ENCODE measurements at regions not wholly inside any gene's neighbourhood (a gene's known extent, or its start where the extent isn't known, plus 50 kb on each side); places are given as distances from the start of the nearest gene placed in this dataset.

DNA sequence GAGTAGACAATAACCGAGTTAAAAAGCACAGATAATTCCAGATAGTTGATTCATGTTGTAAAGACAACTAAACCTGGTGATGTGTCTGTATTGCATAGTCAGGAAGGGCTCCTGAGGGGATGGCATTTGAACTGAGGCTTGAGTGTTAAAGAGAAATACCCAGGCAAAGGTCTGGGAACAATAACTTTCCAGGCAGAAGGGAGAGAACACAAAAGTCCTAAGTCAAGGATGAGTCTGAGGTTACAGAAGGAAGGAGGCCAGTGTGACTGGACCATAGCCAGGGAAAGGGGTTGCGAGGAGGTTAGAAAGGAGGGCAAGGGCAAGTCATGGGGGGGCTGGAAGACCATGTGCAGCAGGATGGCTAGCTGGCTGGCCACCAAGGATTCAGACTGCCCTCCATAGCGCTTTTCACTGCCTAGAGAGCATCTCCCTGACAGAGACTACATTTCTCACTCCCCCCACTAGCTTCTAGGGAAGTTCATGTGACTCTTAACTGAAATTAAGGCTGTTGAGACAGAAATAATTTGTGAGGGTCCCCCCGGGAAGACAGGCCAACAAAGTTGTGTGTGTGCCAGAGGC is 135.5 kb upstream of the CREB1 start:
- no peak overlapping the region for H3K4me2 ChIP-seq (ENCODE audit: low read depth, low read length, poor library complexity, severe bottlenecking)
- no peaks in the 10 kb centered on the region for H3K36me3 ChIP-seq (ENCODE audit: insufficient read depth, low read length)
- H3K9ac ChIP-seq (ENCODE audit: low read depth, low read length, poor library complexity, severe bottlenecking), result no peak overlapping the region
- no peak overlapping the region for H3K4me3 ChIP-seq (ENCODE audit: low read length, poor library complexity, severe bottlenecking)
- H3K9me3 ChIP-seq (ENCODE audit: insufficient read depth, low read depth, low read length), result no peaks in the 10 kb centered on the region
- H4K20me1 ChIP-seq (ENCODE audit: insufficient read depth, low read length, poor library complexity, severe bottlenecking), result no peaks in the 10 kb centered on the region
- H2AFZ ChIP-seq (ENCODE audit: low read length), result no peak overlapping the region
- H3K9me2 ChIP-seq (replicated peaks; ENCODE audit: low read depth, low read length), result no peaks in the 10 kb centered on the region
- no peaks in the 10 kb centered on the region for H3K27me3 ChIP-seq (ENCODE audit: insufficient read depth, low read length, poor library complexity, severe bottlenecking)
- H3K4me1 ChIP-seq (ENCODE audit: insufficient read depth, low read length, poor library complexity, severe bottlenecking), result peaks cover 13% of the 10 kb centered on the region
- H3K79me2 ChIP-seq (ENCODE audit: insufficient read depth, low read length), result no peaks in the 10 kb centered on the region
- no peaks in the 10 kb centered on the region for H3F3A ChIP-seq (ENCODE audit: low read depth)
- TF ChIP-seq, protein P1, sequence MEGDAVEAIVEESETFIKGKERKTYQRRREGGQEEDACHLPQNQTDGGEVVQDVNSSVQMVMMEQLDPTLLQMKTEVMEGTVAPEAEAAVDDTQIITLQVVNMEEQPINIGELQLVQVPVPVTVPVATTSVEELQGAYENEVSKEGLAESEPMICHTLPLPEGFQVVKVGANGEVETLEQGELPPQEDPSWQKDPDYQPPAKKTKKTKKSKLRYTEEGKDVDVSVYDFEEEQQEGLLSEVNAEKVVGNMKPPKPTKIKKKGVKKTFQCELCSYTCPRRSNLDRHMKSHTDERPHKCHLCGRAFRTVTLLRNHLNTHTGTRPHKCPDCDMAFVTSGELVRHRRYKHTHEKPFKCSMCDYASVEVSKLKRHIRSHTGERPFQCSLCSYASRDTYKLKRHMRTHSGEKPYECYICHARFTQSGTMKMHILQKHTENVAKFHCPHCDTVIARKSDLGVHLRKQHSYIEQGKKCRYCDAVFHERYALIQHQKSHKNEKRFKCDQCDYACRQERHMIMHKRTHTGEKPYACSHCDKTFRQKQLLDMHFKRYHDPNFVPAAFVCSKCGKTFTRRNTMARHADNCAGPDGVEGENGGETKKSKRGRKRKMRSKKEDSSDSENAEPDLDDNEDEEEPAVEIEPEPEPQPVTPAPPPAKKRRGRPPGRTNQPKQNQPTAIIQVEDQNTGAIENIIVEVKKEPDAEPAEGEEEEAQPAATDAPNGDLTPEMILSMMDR (conservative IDR thresholded peaks at IDR 0.05; ENCODE audit: low read length), result no peak
- no peak for TF ChIP-seq EZH2phosphoT487 (IDR thresholded peaks at IDR 0.05; ENCODE audit: borderline replicate concordance)

DNA sequence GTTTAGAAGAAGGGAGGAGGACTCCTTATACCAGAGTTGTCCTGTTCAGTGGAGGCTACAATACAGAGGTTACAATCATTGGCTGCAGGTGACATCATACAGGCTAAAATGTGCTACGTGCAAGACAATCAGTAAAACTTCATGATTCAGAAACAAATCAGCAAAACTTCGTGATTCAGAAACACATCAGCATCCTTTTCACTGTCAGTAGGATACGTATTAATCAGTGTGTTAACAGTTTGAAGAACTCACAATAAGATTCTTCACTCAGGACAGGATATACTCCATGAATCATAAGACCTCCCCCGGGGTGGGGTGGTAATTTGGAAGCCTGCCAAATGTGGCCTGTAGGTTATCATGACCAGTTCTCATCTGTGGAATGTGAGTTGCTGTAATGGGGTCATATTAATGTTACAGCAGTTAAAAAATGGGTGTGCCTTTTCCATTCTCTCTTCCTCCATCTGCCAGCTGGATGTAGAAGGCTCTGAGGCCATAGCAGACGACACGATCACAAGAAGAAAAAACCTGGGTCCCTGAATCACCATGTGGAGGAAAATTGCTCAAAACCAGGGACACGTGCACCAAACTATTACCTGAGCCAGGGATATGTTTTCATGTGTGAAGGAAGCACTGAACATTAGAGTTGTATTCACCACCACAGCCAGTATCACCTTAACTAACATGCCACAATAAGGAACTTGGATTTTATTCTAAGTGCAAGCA is 134.8 kb upstream of the CREB1 start:
- Histone ChIP-seq H4K20me1 (ENCODE audit: insufficient read depth, low read length, poor library complexity, severe bottlenecking) (no peaks in the 10 kb centered on the region), H3K4me3 (ENCODE audit: low read length, poor library complexity, severe bottlenecking) (no peak overlapping the region), H3F3A (ENCODE audit: low read depth) (no peaks in the 10 kb centered on the region), H3K9me2 (replicated peaks; ENCODE audit: low read depth, low read length) (no peaks in the 10 kb centered on the region), H3K4me1 (ENCODE audit: insufficient read depth, low read length, poor library complexity, severe bottlenecking) (peaks cover 9% of the 10 kb centered on the region), H3K36me3 (ENCODE audit: insufficient read depth, low read length) (no peaks in the 10 kb centered on the region), H3K27me3 (ENCODE audit: insufficient read depth, low read length, poor library complexity, severe bottlenecking) (no peaks in the 10 kb centered on the region), H3K4me2 (ENCODE audit: low read depth, low read length, poor library complexity, severe bottlenecking) (no peak overlapping the region), H3K9me3 (ENCODE audit: insufficient read depth, low read depth, low read length) (no peaks in the 10 kb centered on the region), H3K79me2 (ENCODE audit: insufficient read depth, low read length) (no peaks in the 10 kb centered on the region), H3K9ac (ENCODE audit: low read depth, low read length, poor library complexity, severe bottlenecking) (no peak overlapping the region), H2AFZ (ENCODE audit: low read length) (no peak overlapping the region)
- no peak for TF ChIP-seq EZH2phosphoT487 (IDR thresholded peaks at IDR 0.05; ENCODE audit: borderline replicate concordance)
- TF ChIP-seq, protein P1 (conservative IDR thresholded peaks at IDR 0.05; ENCODE audit: low read length), result no peak

DNA sequence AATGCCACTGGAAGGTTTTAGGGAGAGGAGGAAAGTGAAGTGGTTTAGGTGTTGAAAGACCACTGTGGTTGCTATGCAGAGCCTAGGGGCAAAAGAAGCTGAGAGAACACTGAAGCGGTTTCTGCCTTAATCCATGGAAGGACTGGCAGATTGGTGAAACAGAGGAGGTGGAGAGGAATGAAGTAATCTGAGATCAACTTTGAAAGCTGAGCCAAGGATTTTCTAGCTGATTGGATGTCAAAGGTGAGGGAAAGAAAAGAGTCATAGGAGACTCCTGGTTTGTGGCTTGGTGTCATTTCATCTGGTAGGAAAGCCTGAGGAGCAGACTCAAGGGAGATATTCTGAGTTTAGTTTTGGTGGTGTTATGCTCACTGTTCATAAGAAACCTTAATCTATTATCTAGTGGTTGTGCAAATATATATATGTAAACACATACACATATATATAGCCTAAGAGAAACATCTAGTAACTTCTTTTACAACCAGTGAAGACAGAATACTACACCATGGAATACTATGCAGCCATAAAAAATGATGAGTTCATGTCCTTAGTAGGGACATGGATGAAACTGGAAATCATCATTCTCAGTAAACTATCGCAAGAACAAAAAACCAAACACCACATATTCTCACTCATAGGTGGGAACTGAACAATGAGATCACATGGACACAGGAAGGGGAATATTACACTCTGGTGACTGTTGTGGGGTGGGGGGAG is 134.1 kb upstream of the CREB1 start:
- Histone ChIP-seq H3K4me2 (ENCODE audit: low read depth, low read length, poor library complexity, severe bottlenecking) (no peak overlapping the region), H3K9me2 (replicated peaks; ENCODE audit: low read depth, low read length) (no peaks in the 10 kb centered on the region), H3K27me3 (ENCODE audit: insufficient read depth, low read length, poor library complexity, severe bottlenecking) (no peaks in the 10 kb centered on the region), H3K79me2 (ENCODE audit: insufficient read depth, low read length) (no peaks in the 10 kb centered on the region), H3K36me3 (ENCODE audit: insufficient read depth, low read length) (no peaks in the 10 kb centered on the region), H3K9ac (ENCODE audit: low read depth, low read length, poor library complexity, severe bottlenecking) (no peak overlapping the region), H3K4me3 (ENCODE audit: low read length, poor library complexity, severe bottlenecking) (no peak overlapping the region), H3K9me3 (ENCODE audit: insufficient read depth, low read depth, low read length) (no peaks in the 10 kb centered on the region), H2AFZ (ENCODE audit: low read length) (no peak overlapping the region), H3F3A (ENCODE audit: low read depth) (no peaks in the 10 kb centered on the region), H4K20me1 (ENCODE audit: insufficient read depth, low read length, poor library complexity, severe bottlenecking) (no peaks in the 10 kb centered on the region), H3K4me1 (ENCODE audit: insufficient read depth, low read length, poor library complexity, severe bottlenecking) (peaks cover 9% of the 10 kb centered on the region)
- TF ChIP-seq EZH2phosphoT487 (IDR thresholded peaks at IDR 0.05; ENCODE audit: borderline replicate concordance), result no peak
- TF ChIP-seq, protein P1 (conservative IDR thresholded peaks at IDR 0.05; ENCODE audit: low read length), result no peak

Data from Loucy (cell line).